DMS 273 (cell line): ENCODE measurements at regions not wholly inside any gene's neighbourhood (a gene's known extent, or its start where the extent isn't known, plus 50 kb on each side); places are given as distances from the start of the nearest gene placed in this dataset.
A peak's percentile ranks its signal among the peaks of the same experiment; 100 is the strongest.
"Not testable (repeated sequence)": the region's sequence is repeated elsewhere in the genome, so short reads cannot be mapped to it uniquely, and the experiment has no call there.

Source experiments
- DNase-seq: peaks from one replicate; lab custom pipeline; 2025; ENCODE audit not compliant: unreplicated experiment; lab: John Stamatoyannopoulos, UW

DNA sequence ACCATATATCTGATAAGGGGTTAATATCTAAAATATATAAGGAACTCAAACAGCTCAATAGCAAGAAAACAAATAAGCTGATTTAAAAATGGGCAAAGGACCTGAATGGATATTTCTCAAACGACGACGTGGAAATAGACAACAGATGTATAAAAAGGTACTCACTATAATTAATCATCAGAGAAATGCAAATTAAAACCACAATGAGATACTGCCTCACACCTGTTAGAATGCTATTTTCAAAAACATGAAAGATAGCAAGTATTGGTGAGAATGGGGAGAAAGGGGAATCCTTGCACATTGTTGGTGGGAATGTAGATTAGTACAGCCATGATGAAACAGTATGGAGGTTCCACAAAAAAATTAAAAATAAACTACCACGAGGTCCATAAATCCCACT, 163.2 kb downstream of the DKK1 start:
- no peak for DNase-seq

DNA sequence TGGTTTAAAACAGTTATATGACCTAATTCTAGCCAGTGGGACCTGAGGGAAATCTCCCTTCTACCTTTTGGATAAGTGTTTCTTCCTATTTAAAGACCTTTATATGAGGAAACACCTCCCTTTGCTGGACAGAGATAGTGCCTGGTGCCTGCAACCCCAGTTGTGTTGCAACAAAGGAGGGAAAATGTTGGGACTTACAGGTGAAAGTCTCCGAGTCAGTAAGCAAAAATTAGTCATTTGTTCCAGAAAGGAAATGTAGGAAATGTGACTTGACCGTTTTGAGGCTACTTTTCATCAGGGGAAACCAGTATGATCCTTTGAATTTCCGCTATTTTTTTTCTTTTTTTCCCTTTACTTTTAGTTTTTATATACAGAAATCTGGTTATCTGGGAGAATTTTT, 165.5 kb downstream of the DKK1 start:
- DNase-seq, result no peak

DNA sequence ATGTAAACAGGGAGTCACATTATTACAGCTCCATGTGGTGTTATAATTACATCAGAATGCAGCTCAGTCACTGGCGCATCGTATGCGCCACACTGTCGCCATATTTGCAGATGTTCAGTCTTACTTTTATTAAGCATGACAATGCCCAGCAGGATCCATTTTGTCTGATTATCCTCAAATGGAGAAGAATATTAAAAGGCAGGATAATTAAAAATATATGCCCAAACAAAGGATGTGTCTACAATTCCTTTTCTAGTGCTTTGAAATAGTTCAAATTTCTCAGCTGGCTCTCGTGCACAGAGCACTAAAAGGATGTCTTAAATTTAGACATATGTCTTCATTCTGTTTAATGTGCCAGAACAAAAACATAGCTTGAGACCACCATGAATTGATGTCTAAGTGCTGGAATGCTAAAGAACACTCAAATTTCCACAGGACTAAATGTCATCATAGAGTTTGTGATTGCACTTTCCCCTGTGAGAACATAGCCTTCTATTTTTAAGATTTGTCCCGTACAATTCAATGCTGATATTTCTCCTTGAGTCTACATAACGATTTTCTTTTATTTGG, 168.0 kb downstream of the DKK1 start:
- no peak for DNase-seq

DNA sequence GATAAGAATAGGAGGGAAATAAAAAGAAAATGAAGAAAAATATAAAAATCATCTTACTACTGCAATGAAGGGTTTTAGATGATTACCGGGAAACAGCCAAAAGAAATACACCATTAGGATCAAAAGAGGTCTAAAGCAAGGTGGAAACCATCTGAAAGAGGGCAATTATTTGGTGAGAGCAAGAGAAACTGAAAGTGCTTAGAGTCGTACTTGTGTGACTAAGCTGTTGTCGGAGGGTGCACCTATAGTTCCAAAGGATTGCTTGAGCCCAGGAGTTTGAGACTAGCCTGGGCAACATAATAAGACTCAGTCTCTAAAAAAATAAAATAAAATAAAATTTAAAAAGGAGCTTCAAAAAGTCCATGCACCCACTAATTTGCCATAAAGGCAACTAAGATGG, 169.5 kb downstream of the DKK1 start:
- no peak for DNase-seq

GRCh38 chr10:52484206-52485065, 170.4 kb downstream of the DKK1 start:
- DNase-seq, result no peak

GRCh38 chr10:52485462-52485861, 171.4 kb downstream of the DKK1 start:
- no peak for DNase-seq

GRCh38 chr10:52486840-52487611, 172.9 kb downstream of the DKK1 start:
- DNase-seq, result no peak

DNA sequence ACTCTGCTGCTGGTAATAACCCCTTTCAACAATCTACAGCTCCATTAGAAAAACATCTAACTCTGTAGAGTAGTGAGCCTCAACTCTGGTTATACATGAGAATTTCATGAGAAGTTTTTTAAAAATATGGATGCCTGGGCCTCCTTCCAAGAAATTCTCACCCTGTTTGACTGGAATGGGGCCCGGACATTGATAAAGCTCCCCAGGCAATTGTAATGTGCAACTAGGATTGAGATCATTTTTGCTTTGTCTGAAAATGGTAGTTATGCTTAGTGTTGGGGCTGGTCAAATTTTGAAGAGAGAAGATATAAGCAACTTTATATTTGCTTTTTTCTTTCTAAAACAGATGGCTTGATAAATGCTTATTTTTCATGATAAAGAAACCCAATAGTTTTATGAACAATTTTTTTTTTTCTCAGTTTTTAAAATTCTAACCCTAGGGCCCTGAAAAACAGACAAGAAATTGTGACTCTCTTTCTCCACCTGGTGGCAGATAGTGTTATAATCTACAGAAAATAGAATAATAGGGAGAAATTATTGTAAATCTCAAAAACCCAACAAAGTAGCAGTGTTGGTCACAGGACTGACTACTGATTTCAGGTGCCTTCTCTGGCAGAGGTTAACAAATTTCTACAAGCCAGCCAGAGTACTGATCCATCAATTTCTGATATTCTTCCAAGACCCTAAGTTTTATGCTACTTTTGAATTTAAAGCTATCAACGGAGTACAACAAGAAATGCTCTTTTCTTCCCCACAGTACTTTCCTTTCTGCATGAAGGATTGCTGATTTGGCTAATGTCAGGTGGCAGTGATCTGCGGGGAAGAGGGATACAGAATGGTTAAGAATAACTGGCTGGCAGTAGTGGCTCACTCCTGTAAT, 174.8 kb downstream of the DKK1 start:
- peak; percentile 29 for DNase-seq

DNA sequence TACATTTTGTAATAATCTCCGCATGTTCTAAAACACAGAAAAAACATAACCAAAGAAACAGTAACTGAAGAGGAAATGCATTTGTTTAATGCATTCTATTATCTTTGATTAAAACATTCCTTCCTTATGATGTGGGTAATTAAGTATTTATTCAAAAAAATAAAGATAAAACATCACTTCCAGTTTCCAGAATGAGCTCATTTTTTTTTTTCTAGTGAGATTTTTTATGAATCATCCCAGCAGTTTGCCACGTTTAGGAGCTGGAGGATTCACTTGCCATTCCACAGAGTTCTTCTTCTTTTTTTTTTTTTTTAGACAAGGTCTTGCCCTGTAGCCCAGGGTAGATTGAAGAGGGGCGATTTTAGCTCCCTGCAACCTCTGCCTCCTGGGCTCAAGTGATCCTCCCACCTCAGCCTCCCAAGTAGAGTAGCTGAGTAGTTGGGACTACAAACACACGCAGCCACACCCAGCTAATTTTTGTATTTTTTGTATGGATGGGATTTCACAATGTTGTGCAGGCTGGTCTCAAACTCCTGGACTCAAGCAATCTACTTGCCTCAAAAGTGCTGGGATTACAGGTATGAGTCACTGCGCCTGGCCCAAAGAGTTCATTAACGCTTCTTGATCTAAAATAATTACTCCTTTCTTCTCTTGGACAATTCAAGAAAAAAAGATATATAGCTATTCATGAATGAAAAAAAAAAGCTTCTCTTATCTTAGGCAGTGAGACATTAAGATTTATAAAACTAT, 177.3 kb downstream of the DKK1 start:
- no peak for DNase-seq

GRCh38 chr10:52499281-52499680, 185.2 kb downstream of the DKK1 start:
- no peak for DNase-seq

- DNase-seq, result no peak
Observed at GRCh38 chr10:52500476-52500875, 186.4 kb downstream of the DKK1 start.

DNA sequence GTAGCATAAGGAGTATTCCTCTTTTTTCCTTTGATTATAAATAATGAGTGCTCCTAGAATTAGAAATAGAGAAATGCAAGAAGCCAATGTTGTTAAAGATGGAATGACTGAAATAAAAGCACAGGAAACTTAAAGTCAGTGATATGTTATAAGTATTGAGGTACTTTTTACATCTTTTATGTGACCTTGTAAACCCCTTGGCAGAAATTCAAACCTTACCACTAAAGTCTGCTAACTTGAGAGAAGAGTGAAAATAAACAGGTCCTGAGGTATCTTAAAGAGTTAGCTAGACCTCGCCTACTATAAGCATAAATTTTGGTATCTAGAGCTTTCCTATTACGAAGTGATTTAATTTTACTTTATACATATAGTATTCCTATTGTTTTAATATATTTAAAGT, 188.2 kb downstream of the DKK1 start:
- no peak for DNase-seq

DNA sequence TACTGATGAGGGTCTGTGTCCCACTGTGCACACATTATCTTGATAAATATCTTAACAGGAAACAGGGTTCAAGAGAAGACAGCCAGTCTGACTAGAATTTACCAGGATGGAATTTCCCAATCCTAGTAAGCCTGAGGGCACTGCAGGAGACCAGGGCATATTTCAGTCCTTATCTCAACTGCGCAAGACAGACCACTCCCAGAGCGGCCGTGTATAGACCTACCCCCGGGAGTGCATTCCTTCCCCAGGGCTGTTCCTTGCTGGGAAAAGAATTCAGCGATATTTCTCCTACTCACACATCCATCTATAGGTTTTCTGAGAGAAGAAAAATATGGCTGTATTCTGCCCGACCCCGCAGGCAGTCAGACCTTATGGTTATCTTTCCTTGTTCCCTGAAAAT, 191.3 kb downstream of the DKK1 start:
- DNase-seq, result not testable (repeated sequence)

- DNase-seq, result no peak
Observed at GRCh38 chr10:52514481-52514880, 200.4 kb downstream of the DKK1 start.

DNA sequence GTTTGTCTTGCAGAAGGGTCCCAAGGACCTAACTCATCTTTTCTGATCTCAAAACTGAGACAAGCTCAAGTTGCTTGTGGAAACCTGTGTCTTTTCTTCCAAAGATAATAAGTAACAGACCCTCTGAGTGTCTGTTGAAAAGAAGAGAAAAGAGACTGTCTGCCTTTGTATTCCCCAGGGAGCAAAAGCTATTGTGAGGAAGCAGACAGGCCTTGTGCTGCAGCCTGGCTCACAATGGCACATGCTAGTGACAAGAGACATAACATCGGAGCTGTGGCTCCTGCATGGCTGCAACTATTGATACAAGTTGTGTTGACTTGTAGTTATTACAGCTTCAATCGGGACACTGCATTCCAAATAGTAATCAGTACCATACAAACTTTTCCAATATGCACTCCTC, 202.9 kb downstream of the DKK1 start:
- DNase-seq, result no peak

DNA sequence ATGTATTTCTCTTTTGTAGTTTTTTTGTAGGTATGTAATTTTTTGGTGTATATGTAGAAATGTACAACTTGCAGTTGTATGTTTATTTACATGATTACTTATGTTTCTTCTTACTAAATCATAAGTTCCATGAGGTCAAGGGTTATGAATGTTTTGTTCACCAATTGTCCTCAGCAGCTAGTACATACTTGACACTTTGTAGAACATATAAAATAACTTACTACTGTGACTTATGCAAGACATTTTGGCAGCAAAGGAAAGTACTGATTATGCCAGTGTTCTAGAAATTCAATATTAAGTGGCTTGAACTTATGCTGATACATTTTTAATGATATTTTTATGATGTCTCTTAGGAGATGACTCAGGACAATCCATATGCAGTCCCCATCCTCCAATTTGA, 209.6 kb downstream of the DKK1 start:
- DNase-seq, result no peak

DNA sequence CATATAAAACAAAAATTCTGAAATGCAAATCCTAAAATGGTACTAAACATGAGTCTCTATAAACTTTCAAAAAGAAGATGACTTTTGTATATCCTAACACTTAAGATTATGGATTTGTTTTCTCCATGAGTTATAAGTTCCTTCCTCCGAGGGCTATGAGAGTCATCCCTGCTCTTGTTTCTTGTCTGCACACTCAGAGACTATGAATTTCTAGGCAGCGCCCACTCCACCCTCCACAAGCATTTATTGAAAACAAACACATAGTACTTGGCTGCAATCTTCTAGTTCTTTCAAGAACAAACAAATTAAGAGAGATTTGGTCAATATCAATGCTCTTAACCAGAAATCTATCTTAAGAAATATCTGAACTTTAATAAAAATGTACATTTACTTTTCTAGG, 211.7 kb downstream of the DKK1 start:
- no peak for DNase-seq

GRCh38 chr10:52526251-52526823, 212.3 kb downstream of the DKK1 start:
- DNase-seq, result no peak

GRCh38 chr10:52532650-52533290, 218.7 kb downstream of the DKK1 start:
- DNase-seq, result no peak

DNA sequence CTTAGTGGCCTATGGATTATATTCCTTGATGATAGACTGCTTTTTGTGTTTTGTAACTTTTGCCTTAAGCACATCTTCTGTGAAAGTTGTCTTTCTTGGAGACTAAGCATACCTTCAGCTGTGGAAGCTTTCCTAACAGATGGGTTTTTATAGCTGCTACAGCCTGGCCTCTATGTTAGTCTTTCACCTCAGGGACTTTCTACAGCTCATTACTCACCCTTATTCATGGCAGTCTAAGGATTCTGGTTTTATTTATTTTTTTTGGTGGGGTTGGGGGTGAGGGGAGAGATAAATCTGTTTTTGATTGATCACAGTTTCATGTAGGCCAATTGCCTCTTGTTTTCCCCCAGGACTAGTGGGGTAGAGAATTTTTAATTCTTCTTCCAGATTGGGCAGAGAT, 219.9 kb downstream of the DKK1 start:
- DNase-seq, result no peak
